ENCODE measurements at regions not wholly inside any gene's neighbourhood (a gene's known extent, or its start where the extent isn't known, plus 50 kb on each side); places are given as distances from the start of the nearest gene placed in this dataset.

DNA sequence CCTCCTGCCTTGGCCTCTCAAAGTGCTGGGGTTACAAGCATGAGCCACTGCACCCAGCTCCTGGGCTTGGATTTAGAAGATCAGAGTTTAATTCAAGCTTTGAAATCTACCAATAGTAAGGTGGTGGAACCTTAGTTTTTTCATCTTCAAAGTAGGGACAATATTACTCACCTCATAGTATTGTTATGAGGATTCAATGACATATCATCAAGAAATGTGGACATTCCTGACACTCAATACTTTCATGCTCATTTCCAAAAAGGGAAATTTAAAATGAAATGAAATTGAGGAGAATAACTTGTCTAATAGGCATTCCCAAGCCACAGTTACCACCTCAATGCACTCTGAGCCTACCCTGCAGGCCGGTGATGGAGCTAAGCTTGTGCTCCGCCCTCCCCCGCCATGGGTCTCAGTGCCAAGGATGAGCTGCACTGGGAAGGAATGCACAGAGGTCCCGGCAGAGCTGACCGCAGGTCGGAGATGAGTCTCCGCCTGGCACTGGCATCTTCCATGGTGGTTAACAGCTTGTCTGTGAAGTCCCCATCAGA lies 56.5 kb upstream of the BCAR3 start:
- TF ChIP-seq, protein P1, sequence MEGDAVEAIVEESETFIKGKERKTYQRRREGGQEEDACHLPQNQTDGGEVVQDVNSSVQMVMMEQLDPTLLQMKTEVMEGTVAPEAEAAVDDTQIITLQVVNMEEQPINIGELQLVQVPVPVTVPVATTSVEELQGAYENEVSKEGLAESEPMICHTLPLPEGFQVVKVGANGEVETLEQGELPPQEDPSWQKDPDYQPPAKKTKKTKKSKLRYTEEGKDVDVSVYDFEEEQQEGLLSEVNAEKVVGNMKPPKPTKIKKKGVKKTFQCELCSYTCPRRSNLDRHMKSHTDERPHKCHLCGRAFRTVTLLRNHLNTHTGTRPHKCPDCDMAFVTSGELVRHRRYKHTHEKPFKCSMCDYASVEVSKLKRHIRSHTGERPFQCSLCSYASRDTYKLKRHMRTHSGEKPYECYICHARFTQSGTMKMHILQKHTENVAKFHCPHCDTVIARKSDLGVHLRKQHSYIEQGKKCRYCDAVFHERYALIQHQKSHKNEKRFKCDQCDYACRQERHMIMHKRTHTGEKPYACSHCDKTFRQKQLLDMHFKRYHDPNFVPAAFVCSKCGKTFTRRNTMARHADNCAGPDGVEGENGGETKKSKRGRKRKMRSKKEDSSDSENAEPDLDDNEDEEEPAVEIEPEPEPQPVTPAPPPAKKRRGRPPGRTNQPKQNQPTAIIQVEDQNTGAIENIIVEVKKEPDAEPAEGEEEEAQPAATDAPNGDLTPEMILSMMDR (IDR thresholded peaks at IDR 0.05): no peak
- TF ChIP-seq POLR2A (IDR thresholded peaks at IDR 0.05): no peak

All from body of pancreas (tissue), 4 donors.